ENCODE measurements at regions not wholly inside any gene's neighbourhood (a gene's known extent, or its start where the extent isn't known, plus 50 kb on each side); places are given as distances from the start of the nearest gene placed in this dataset.

- Histone ChIP-seq H3K9ac (ENCODE audit: extremely low read depth, insufficient read length, low read length) (no peak overlapping the region), H4K20me1 (ENCODE audit: control insufficient read depth, insufficient read depth, insufficient read length) (no peaks in the 10 kb centered on the region), H3K9me3 (ENCODE audit: control insufficient read depth, low read depth, low read length) (no peaks in the 10 kb centered on the region), H3K4ac (ENCODE audit: low read depth, low read length) (no peak overlapping the region), H2BK20ac (ENCODE audit: low read depth, low read length, poor library complexity, severe bottlenecking) (no peak overlapping the region), H2AK5ac (ENCODE audit: insufficient read length, low read length) (no peak overlapping the region), H2BK12ac (ENCODE audit: insufficient read length, low read depth, low read length) (no peak overlapping the region), H3K23me2 (ENCODE audit: insufficient read length, low read depth, low read length, poor library complexity, severe bottlenecking) (no peaks in the 10 kb centered on the region), H3K4me1 (ENCODE audit: insufficient read depth, low read length) (no peaks in the 10 kb centered on the region; the same call in 1 of the 2 replicates), H2BK15ac (ENCODE audit: low read depth, low read length) (no peak overlapping the region), H3K56ac (ENCODE audit: insufficient read length, low read depth, low read length) (no peak overlapping the region), H3T11ph (ENCODE audit: low read length) (no peak overlapping the region), H3K27ac (ENCODE audit: insufficient read length, low read depth, low read length) (no peak overlapping the region), H3K27me3 (ENCODE audit: insufficient read depth, low read length) (no peaks in the 10 kb centered on the region), H4K8ac (replicated peaks; ENCODE audit: insufficient read length, low read depth, low read length) (no peak overlapping the region), H3K23ac (ENCODE audit: insufficient read length, low read depth, low read length) (no peak overlapping the region), H4K5ac (ENCODE audit: insufficient read length, low read depth, low read length) (no peak overlapping the region), H3K18ac (ENCODE audit: insufficient read length, low read depth, low read length) (no peak overlapping the region), H4K91ac (ENCODE audit: insufficient read length, low read depth, low read length) (no peak overlapping the region), H3K79me1 (ENCODE audit: insufficient read depth, low read depth, low read length, poor library complexity, severe bottlenecking) (no peaks in the 10 kb centered on the region), H2AFZ (ENCODE audit: low read length) (no peak overlapping the region), H3K14ac (ENCODE audit: insufficient read depth, low read length) (no peak overlapping the region), H3K4me2 (ENCODE audit: insufficient read depth, insufficient read length, low read length) (no peak overlapping the region), H2BK5ac (ENCODE audit: insufficient read length, low read length) (no peak overlapping the region), H2BK120ac (ENCODE audit: low read depth, low read length, poor library complexity, severe bottlenecking) (no peak overlapping the region), H3K79me2 (ENCODE audit: insufficient read depth, low read length) (no peaks in the 10 kb centered on the region)
- no peak for DNase-seq
- H3K4me3 Mint-ChIP-seq, result no peak overlapping the region
- WGBS (ENCODE audit: extremely low coverage, insufficient read length, low lambda C conversion rate), result no CpG with 5 or more reads among the region's 2 CpGs
- peaks cover 2% of the 10 kb centered on the region; the same call in 1 of the 2 replicates for H3K27me3 Mint-ChIP-seq (ENCODE audit: low read depth)
- no peak overlapping the region for H3K27ac Mint-ChIP-seq
- no peaks in the 10 kb centered on the region for H3K36me3 Mint-ChIP-seq (ENCODE audit: insufficient read depth in 1 of 3, low read depth in 3 of 3)
- TF ChIP-seq CTCF (conservative IDR thresholded peaks at IDR 0.05), result no peak
- 0 out of 5 replicates have a peak, but pooled peaks cover 0 to 4% of the 10 kb centered on the region in 2 experiments for H3K9me3 Mint-ChIP-seq
- peaks cover 2 to 5% of the 10 kb centered on the region in 2 experiments; a peak in 1 of 4 replicates for H3K4me1 Mint-ChIP-seq
These were observed 178.2 kb upstream of the HEY2 start for GRCh38 chr6:125571207-125571755.
